Activated CD8-positive, alpha-beta memory T cell treated with anti-CD3 and anti-CD28 coated beads for 48 hours (primary cell): ENCODE measurements at regions not wholly inside any gene's neighbourhood (a gene's known extent, or its start where the extent isn't known, plus 50 kb on each side); places are given as distances from the start of the nearest gene placed in this dataset.

Source experiments
- DNase-seq, 3 experiments: peaks; one replicate each; pipeline ENCODE4 v3.0.0-alpha.2; 2020; ENCODE audit warnings: low read depth in 2 of 3, low spot score in 2 of 3

GRCh38 chr5:109533751-109534272 lies 124.0 kb upstream of the PJA2 start:
- no peak for DNase-seq

- DNase-seq: no peak
Observed at GRCh38 chr5:109532773-109533364, 123.1 kb upstream of the PJA2 start.

- no peak for DNase-seq
Observed at GRCh38 chr5:109531262-109531661, 121.5 kb upstream of the PJA2 start.

- DNase-seq: no peak
Observed at GRCh38 chr5:109529987-109530386, 120.2 kb upstream of the PJA2 start.

- no peak for DNase-seq
Observed at GRCh38 chr5:109529520-109529919, 119.7 kb upstream of the PJA2 start.

- no peak for DNase-seq
Observed at GRCh38 chr5:109524555-109524954, 114.8 kb upstream of the PJA2 start.

- no peak for DNase-seq
Observed at GRCh38 chr5:109524026-109524425, 114.3 kb upstream of the PJA2 start.

- no peak for DNase-seq
Observed at GRCh38 chr5:109522404-109522803, 112.6 kb upstream of the PJA2 start.

GRCh38 chr5:109519416-109519815 lies 109.6 kb upstream of the PJA2 start:
- DNase-seq: no peak

- no peak for DNase-seq
Observed at GRCh38 chr5:109516390-109516789, 106.6 kb upstream of the PJA2 start.

GRCh38 chr5:109511980-109512734 lies 102.4 kb upstream of the PJA2 start:
- DNase-seq: no peak

GRCh38 chr5:109506556-109506955 lies 96.8 kb upstream of the PJA2 start:
- no peak for DNase-seq

- DNase-seq: no peak
Observed at GRCh38 chr5:109496112-109496511, 86.3 kb upstream of the PJA2 start.

- no peak for DNase-seq
Observed at GRCh38 chr5:109487753-109488420, 78.1 kb upstream of the PJA2 start.

- no peak for DNase-seq
Observed at GRCh38 chr5:109486200-109486804, 76.5 kb upstream of the PJA2 start.

- DNase-seq: no peak
Observed at GRCh38 chr5:109485030-109485429, 75.3 kb upstream of the PJA2 start.

GRCh38 chr5:109484597-109484996 lies 74.8 kb upstream of the PJA2 start:
- no peak for DNase-seq

GRCh38 chr5:109483395-109483971 lies 73.7 kb upstream of the PJA2 start:
- no peak for DNase-seq

GRCh38 chr5:109482748-109483147 lies 73.0 kb upstream of the PJA2 start:
- no peak for DNase-seq

- DNase-seq: no peak
Observed at GRCh38 chr5:109479260-109479860, 69.6 kb upstream of the PJA2 start.

GRCh38 chr5:109478830-109479229 lies 69.1 kb upstream of the PJA2 start:
- DNase-seq: no peak
